Astrocyte (in vitro differentiated cells and primary cell): ENCODE measurements at regions not wholly inside any gene's neighbourhood (a gene's known extent, or its start where the extent isn't known, plus 50 kb on each side); places are given as distances from the start of the nearest gene placed in this dataset.

ENCODE experiments used
- CTCF ChIP-seq: IDR thresholded peaks from 2 replicates; pipeline ENCODE4 v1.5.1; 2011; ENCODE audit warnings: low read depth, mild to moderate bottlenecking, inconsistent platforms, low read length, moderate library complexity; ENCODE audit not compliant: insufficient read depth
- EZH2 ChIP-seq: IDR thresholded peaks from 2 replicates; pipeline ENCODE4 v1.6.1; 2012; ENCODE audit warnings: mild to moderate bottlenecking, low read length, inconsistent platforms; ENCODE audit not compliant: insufficient read depth

GRCh38 chr6:92072387-92072786, 1347.0 kb downstream of the EPHA7 start:
- TF ChIP-seq CTCF (no peak), EZH2 (no peak)
